Caco-2 (cell line): ENCODE measurements at regions not wholly inside any gene's neighbourhood (a gene's known extent, or its start where the extent isn't known, plus 50 kb on each side); places are given as distances from the start of the nearest gene placed in this dataset.
"Not testable (repeated sequence)": the region's sequence is repeated elsewhere in the genome, so short reads cannot be mapped to it uniquely, and the experiment has no call there.

Experiments used
- BruUV-seq: library from RNA; stranded (reverse); fragments of 400-500 nt; replicated peaks from 2 replicates; lab custom pipeline; 2021; lab: Mats Ljungman, UMichigan
- CTCF ChIA-PET: fragments of 300-600 bp; sonication (Branson Sonifier 250); formaldehyde crosslinking; loops from one replicate; lab custom pipeline; 2022; ENCODE audit warnings: antibody characterized with exemption; lab: Charles Lee
- POLR2A ChIA-PET: fragments of 300-600 bp; sonication (Branson Sonifier 250); formaldehyde crosslinking; loops from one replicate; lab custom pipeline; 2022; ENCODE audit warnings: antibody characterized with exemption; lab: Charles Lee
- DNase-seq, 2 experiments: peaks; one replicate each; pipeline versions ENCODE4 v3.0.0 to v3.0.0-alpha.2; 2020 to 2022
- H3K27me3 ChIP-seq: replicated peaks from 2 replicates; pipeline ENCODE4 v1.6.0; 2011; ENCODE audit warnings: low read length; ENCODE audit not compliant: control insufficient read depth, insufficient read depth
- H3K36me3 ChIP-seq: 2 replicates; pipeline ENCODE4 v1.5.1; 2011; ENCODE audit warnings: low read length; ENCODE audit not compliant: control insufficient read depth, insufficient read depth
- H3K4me1 ChIP-seq: fragments of 250-450 bp; sonication (Bioruptor Pico); 2 replicates; pipeline ENCODE4 v1.5.1; 2020; ENCODE audit warnings: mild to moderate bottlenecking
- H3K4me3 ChIP-seq: 2 replicates; pipeline ENCODE4 v1.5.1; 2011; ENCODE audit warnings: low read depth, mild to moderate bottlenecking, control low read depth, low read length
- H3K9me3 ChIP-seq: fragments of 250-450 bp; sonication (Bioruptor Pico); 2 replicates; pipeline ENCODE4 v1.5.1; 2020; ENCODE audit warnings: mild to moderate bottlenecking, moderate library complexity
- H3K27ac Mint-ChIP-seq: one replicate; pipeline ENCODE4 v1.8.0; 2022; ENCODE audit warnings: mixed read lengths; ENCODE audit not compliant: unreplicated experiment
- H3K27me3 Mint-ChIP-seq: one replicate; pipeline ENCODE4 v1.8.0; 2022; ENCODE audit warnings: mixed read lengths; ENCODE audit not compliant: insufficient read depth, unreplicated experiment
- H3K36me3 Mint-ChIP-seq: one replicate; pipeline ENCODE4 v1.8.0; 2022; ENCODE audit warnings: mild to moderate bottlenecking, mixed read lengths; ENCODE audit not compliant: insufficient read depth, unreplicated experiment
- H3K4me1 Mint-ChIP-seq: one replicate; pipeline ENCODE4 v1.8.0; 2022; ENCODE audit warnings: low read depth, mixed read lengths; ENCODE audit not compliant: unreplicated experiment
- H3K4me3 Mint-ChIP-seq: one replicate; pipeline ENCODE4 v1.8.0; 2022; ENCODE audit warnings: mild to moderate bottlenecking, moderate library complexity, mixed read lengths; ENCODE audit not compliant: unreplicated experiment
- H3K9me3 Mint-ChIP-seq: one replicate; pipeline ENCODE4 v1.8.0; 2022; ENCODE audit warnings: mixed read lengths; ENCODE audit not compliant: unreplicated experiment
- CTCF ChIP-seq, 2 experiments: fragments of 200-600 bp in 1 of 2; IDR thresholded peaks; 1 replicate in 1 of 2; 2 replicates in 1 of 2; pipeline versions ENCODE4 v1.5.1 to v1.8.0; 2011 to 2022; ENCODE audit warnings: antibody characterized with exemption in 1 of 2, control low read depth in 1 of 2, inconsistent platforms in 1 of 2, low read depth in 1 of 2, low read length in 1 of 2, mild to moderate bottlenecking in 1 of 2, moderate library complexity in 1 of 2; ENCODE audit not compliant: insufficient read depth in 1 of 2, severe bottlenecking in 1 of 2, unreplicated experiment in 1 of 2
- intact Hi-C: fragments of 100-400 bp; cut with micrococcal nuclease; formaldehyde crosslinking; loops from one replicate; pipeline ENCODE4 v1.10.0; 2022; ENCODE audit not compliant: unreplicated experiment

- Histone ChIP-seq H3K36me3 (no peaks in the 10 kb centered on the region), H3K9me3 (no peaks in the 10 kb centered on the region), H3K27me3 (0 out of 2 replicates have a peak, but pooled peaks cover 2% of the 10 kb centered on the region), H3K4me1 (peaks cover 1% of the 10 kb centered on the region; the same call in 1 of the 2 replicates), H3K4me3 (no peak overlapping the region)
- Mint-ChIP-seq H3K4me3 (no peak overlapping the region), H3K27me3 (peaks cover 21% of the 10 kb centered on the region), H3K4me1 (no peaks in the 10 kb centered on the region), H3K27ac (no peak overlapping the region), H3K9me3 (no peaks in the 10 kb centered on the region), H3K36me3 (no peaks in the 10 kb centered on the region)
- peak in 1 of 2 experiments; percentile 33 for DNase-seq
- no TSS peak for BruUV-seq
- no peak for TF ChIP-seq CTCF (IDR thresholded peaks at IDR 0.05; ENCODE audit: insufficient read depth in 1 of 2, low read depth in 1 of 2, low read length in 1 of 2, severe bottlenecking in 1 of 2, unreplicated experiment in 1 of 2)
- intact Hi-C loops, result no loop called here
- ChIA-PET POLR2A (no interaction called here), CTCF (no interaction called here)
Measured at GRCh38 chr20:51169813-51170212, 146.9 kb upstream of the KCNG1 start.

- peak in 1 of 2 experiments; percentile 36 for DNase-seq
- H3K27me3 Mint-ChIP-seq, result peaks cover 18% of the 10 kb centered on the region
- POLR2A ChIA-PET, BruUV-seq, intact Hi-C loops, H3K27ac Mint-ChIP-seq, H3K4me1 Mint-ChIP-seq, H3K9me3 Mint-ChIP-seq, H3K4me1 ChIP-seq, H3K36me3 ChIP-seq, H3K36me3 Mint-ChIP-seq, H3K27me3 ChIP-seq, H3K9me3 ChIP-seq, CTCF ChIA-PET, H3K4me3 Mint-ChIP-seq, H3K4me3 ChIP-seq: not testable (repeated sequence)
Measured at GRCh38 chr20:51167911-51168310, 145.0 kb upstream of the KCNG1 start.

DNA sequence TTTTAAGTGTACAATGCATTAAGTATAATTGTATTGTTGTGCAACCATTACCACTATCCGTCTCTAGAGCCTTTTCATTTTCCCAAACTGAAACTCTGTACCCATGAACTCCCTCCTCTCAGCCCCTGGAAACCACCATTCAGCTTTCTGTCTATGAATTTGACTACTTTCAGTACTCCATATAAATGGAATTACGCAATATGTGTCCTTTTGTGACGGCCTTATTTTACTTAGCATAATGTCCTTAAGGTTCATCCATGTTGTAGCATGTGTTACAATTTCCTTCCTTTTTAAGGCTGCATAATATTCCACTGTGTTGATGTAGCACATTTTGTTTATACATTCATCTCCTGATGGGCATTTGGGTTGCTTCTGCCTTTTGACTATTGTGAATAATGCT is 143.6 kb upstream of the KCNG1 start:
- no TSS peak for BruUV-seq
- H3K36me3 Mint-ChIP-seq, result no peaks in the 10 kb centered on the region
- Histone ChIP-seq H3K9me3 (no peaks in the 10 kb centered on the region), H3K36me3 (no peaks in the 10 kb centered on the region), H3K4me1 (peaks cover 4% of the 10 kb centered on the region; the same call in 1 of the 2 replicates), H3K4me3 (no peak overlapping the region), H3K27me3 (0 out of 2 replicates have a peak, but pooled peaks cover 2% of the 10 kb centered on the region)
- POLR2A ChIA-PET, result interaction anchor here (0.5 kb wide), 1 partner anchor 67 kb away, joined by 3 read pairs; no protein-coding TSS in a partner anchor
- TF ChIP-seq CTCF (IDR thresholded peaks at IDR 0.05; ENCODE audit: insufficient read depth in 1 of 2, low read depth in 1 of 2, low read length in 1 of 2, severe bottlenecking in 1 of 2, unreplicated experiment in 1 of 2), result no peak
- no peaks in the 10 kb centered on the region for H3K4me1 Mint-ChIP-seq
- intact Hi-C loops, result no loop called here
- H3K27ac Mint-ChIP-seq, result no peak overlapping the region
- CTCF ChIA-PET, result interaction anchor here (0.6 to 0.7 kb wide), 3 partner anchors 56 to 160 kb away, joined by 3 to 7 read pairs (median 3); no protein-coding TSS in a partner anchor
- H3K4me3 Mint-ChIP-seq, result no peak overlapping the region
- DNase-seq, result no peak
- no peaks in the 10 kb centered on the region for H3K9me3 Mint-ChIP-seq
- H3K27me3 Mint-ChIP-seq, result peaks cover 25% of the 10 kb centered on the region
